ENCODE measurements at regions not wholly inside any gene's neighbourhood (a gene's known extent, or its start where the extent isn't known, plus 50 kb on each side); places are given as distances from the start of the nearest gene placed in this dataset.

DNA sequence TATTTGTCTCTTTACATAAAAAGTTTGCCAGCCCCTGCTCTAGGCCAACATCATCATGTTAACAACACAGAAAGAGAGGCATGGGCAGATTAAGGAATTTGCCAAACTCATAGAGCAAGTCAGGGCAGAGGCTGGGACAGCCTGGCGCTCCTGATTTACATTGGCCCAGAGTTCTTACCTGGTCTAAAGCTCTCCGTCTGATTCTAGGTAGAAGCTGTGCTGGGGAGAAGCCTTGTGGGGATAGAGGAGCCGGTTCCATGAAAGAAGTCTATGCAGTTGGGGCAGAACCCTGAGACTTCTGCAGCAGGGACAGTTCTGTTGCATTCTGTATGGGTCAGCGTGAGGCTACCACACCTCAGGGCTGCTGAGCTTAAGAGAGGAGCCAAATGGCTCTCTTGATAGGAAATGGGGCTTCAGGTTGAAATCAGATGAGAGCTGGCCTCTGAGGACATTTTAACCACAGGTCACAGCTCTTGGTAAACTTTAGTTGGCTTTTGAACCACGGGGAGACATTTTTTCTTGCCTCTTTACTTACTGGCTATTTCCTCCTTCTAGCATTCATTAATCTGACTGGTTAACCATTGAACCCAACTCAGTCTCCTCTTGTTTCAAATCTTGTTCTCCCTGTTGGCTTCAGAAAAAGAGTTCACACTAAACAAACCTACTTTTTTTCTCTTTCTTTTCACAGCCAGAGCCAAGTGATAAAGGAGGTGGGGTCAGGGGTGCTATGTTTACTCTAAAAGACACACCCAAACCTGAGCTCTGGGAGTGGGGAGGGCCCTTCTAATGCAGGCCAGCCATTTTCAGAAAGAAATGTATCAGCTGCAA lies 250.7 kb downstream of the OPA1 start:
- TF ChIP-seq, protein P1, sequence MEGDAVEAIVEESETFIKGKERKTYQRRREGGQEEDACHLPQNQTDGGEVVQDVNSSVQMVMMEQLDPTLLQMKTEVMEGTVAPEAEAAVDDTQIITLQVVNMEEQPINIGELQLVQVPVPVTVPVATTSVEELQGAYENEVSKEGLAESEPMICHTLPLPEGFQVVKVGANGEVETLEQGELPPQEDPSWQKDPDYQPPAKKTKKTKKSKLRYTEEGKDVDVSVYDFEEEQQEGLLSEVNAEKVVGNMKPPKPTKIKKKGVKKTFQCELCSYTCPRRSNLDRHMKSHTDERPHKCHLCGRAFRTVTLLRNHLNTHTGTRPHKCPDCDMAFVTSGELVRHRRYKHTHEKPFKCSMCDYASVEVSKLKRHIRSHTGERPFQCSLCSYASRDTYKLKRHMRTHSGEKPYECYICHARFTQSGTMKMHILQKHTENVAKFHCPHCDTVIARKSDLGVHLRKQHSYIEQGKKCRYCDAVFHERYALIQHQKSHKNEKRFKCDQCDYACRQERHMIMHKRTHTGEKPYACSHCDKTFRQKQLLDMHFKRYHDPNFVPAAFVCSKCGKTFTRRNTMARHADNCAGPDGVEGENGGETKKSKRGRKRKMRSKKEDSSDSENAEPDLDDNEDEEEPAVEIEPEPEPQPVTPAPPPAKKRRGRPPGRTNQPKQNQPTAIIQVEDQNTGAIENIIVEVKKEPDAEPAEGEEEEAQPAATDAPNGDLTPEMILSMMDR (IDR thresholded peaks at IDR 0.05; ENCODE audit: poor library complexity, severe bottlenecking), result no peak
- Histone ChIP-seq H3K4me3 (ENCODE audit: severe bottlenecking) (no peak overlapping the region), H3K27me3 (ENCODE audit: insufficient read depth, poor library complexity, severe bottlenecking) (no peaks in the 10 kb centered on the region), H3K36me3 (ENCODE audit: low read depth) (no peaks in the 10 kb centered on the region), H3K9me3 (ENCODE audit: severe bottlenecking) (peaks cover 2% of the 10 kb centered on the region), H3K4me1 (ENCODE audit: insufficient read depth, poor library complexity, severe bottlenecking) (peaks cover 13% of the 10 kb centered on the region), H3K27ac (ENCODE audit: poor library complexity, severe bottlenecking) (no peak overlapping the region)
- ATAC-seq (ENCODE audit: low read depth), result no peak
- DNase-seq (ENCODE audit: low spot score), result no peak

DNA sequence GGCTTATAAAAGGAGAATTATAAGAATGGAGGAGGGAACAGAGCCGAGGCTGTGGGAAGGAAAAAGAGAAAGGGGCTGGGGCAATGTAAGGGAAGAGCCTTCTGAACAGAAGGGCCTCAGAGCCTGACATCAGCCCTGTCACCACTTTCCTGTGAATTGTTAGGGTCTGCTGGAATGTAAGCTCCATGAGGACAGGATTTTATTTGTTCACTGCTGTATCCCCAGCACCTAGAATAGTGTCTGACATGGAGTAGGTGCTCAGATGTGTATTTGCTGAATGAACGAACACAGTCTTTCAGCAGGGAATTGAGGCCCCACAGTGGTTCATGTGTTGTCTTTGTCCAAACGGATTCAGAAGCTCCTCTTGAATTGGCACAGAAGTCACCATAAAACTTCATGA lies 251.5 kb downstream of the OPA1 start:
- Histone ChIP-seq H3K4me3 (ENCODE audit: severe bottlenecking) (no peak overlapping the region), H3K9me3 (ENCODE audit: severe bottlenecking) (peaks cover 2% of the 10 kb centered on the region), H3K27ac (ENCODE audit: poor library complexity, severe bottlenecking) (no peak overlapping the region), H3K36me3 (ENCODE audit: low read depth) (no peaks in the 10 kb centered on the region), H3K27me3 (ENCODE audit: insufficient read depth, poor library complexity, severe bottlenecking) (no peaks in the 10 kb centered on the region), H3K4me1 (ENCODE audit: insufficient read depth, poor library complexity, severe bottlenecking) (peaks cover 13% of the 10 kb centered on the region)
- no peak for DNase-seq (ENCODE audit: low spot score)
- ATAC-seq (ENCODE audit: low read depth), result no peak
- TF ChIP-seq, protein P1 (IDR thresholded peaks at IDR 0.05; ENCODE audit: poor library complexity, severe bottlenecking), result no peak

DNA sequence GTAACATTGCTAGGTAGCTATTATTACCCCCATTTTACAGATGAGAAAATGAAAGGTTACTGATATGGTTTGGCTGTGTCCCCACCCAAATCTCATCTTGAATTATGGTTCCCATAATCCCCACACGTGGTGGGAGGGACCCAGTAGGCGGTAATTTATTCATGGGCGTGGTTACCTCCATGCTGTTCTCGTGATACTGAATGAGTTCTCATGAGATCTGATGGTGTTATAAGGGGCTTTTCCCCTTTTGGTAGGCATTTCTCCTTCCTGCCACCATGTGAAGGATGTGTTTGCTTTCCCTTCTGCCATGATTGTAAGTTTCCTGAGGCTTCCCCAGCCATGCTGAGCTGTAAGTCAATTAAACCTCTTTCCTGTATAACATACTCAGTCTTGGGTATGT lies 252.1 kb downstream of the OPA1 start:
- no peak for DNase-seq (ENCODE audit: low spot score)
- TF ChIP-seq, protein P1 (IDR thresholded peaks at IDR 0.05; ENCODE audit: poor library complexity, severe bottlenecking), result no peak
- ATAC-seq (ENCODE audit: low read depth), result no peak
- Histone ChIP-seq H3K9me3 (ENCODE audit: severe bottlenecking) (peaks cover 2% of the 10 kb centered on the region), H3K4me3 (ENCODE audit: severe bottlenecking) (no peak overlapping the region), H3K27ac (ENCODE audit: poor library complexity, severe bottlenecking) (no peak overlapping the region), H3K36me3 (ENCODE audit: low read depth) (no peaks in the 10 kb centered on the region), H3K4me1 (ENCODE audit: insufficient read depth, poor library complexity, severe bottlenecking) (peaks cover 6% of the 10 kb centered on the region), H3K27me3 (ENCODE audit: insufficient read depth, poor library complexity, severe bottlenecking) (no peaks in the 10 kb centered on the region)

DNA sequence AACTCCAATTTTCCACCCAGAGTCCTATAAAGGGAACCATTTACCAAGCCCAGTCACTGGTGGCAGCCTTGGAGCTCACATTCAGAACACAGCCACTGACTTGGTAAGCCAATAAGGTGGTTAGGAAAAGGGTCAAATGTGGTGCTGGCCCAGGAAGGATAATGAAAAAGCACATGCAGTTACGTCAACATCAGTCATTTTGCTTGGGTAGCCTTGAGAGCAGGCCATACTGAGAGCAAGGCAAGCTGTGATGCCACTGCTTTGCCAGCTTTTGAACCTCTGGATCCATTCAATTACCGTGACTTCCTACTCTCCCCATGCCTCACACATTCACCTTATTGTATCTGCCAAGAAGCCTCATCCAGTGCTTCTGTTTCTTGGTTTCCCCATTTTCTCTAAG lies 253.6 kb downstream of the OPA1 start:
- Histone ChIP-seq H3K9me3 (ENCODE audit: severe bottlenecking) (peaks cover 2% of the 10 kb centered on the region), H3K4me1 (ENCODE audit: insufficient read depth, poor library complexity, severe bottlenecking) (peaks cover 10% of the 10 kb centered on the region), H3K4me3 (ENCODE audit: severe bottlenecking) (no peak overlapping the region), H3K36me3 (ENCODE audit: low read depth) (no peaks in the 10 kb centered on the region), H3K27me3 (ENCODE audit: insufficient read depth, poor library complexity, severe bottlenecking) (no peaks in the 10 kb centered on the region), H3K27ac (ENCODE audit: poor library complexity, severe bottlenecking) (no peak overlapping the region)
- no peak for DNase-seq (ENCODE audit: low spot score)
- no peak for ATAC-seq (ENCODE audit: low read depth)
- TF ChIP-seq, protein P1 (IDR thresholded peaks at IDR 0.05; ENCODE audit: poor library complexity, severe bottlenecking), result no peak

DNA sequence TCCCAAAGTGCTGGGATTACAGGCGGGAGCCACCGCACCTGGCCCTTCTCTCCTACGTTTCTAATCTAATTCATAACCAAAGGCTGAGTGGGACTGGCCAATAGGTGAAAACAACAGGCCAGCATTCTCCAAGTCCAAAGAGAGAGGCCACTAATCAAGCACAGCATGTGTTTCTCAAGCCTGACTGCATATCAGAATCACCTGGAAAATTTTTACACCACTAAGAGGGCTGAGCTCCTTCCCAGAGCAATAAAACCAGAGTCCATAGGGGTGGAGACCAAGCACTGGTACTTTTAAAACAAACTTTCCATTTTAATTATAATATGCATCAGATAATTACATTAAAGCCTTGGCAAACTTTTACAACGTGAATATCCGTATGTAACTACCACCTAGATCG lies 254.4 kb downstream of the OPA1 start:
- TF ChIP-seq, protein P1 (IDR thresholded peaks at IDR 0.05; ENCODE audit: poor library complexity, severe bottlenecking), result no peak
- H3K4me1 ChIP-seq (ENCODE audit: insufficient read depth, poor library complexity, severe bottlenecking), result peaks cover 18% of the 10 kb centered on the region
- ATAC-seq (ENCODE audit: low read depth), result no peak
- peaks cover 2% of the 10 kb centered on the region for H3K9me3 ChIP-seq (ENCODE audit: severe bottlenecking)
- no peak overlapping the region for H3K27ac ChIP-seq (ENCODE audit: poor library complexity, severe bottlenecking)
- no peak overlapping the region for H3K4me3 ChIP-seq (ENCODE audit: severe bottlenecking)
- H3K27me3 ChIP-seq (ENCODE audit: insufficient read depth, poor library complexity, severe bottlenecking), result no peaks in the 10 kb centered on the region
- DNase-seq (ENCODE audit: low spot score), result no peak
- H3K36me3 ChIP-seq (ENCODE audit: low read depth), result no peaks in the 10 kb centered on the region

All from RWPE2 (cell line).